ENCODE measurements at regions not wholly inside any gene's neighbourhood (a gene's known extent, or its start where the extent isn't known, plus 50 kb on each side); places are given as distances from the start of the nearest gene placed in this dataset.

GRCh38 chr13:79935121-79935520, 405.8 kb downstream of the SPRY2 start:
- no peak for TF ChIP-seq REST (IDR thresholded peaks at IDR 0.05; ENCODE audit: insufficient read depth in 1 of 2, low read depth in 2 of 2, low read length in 2 of 2)
- no peak for TF ChIP-seq SIN3A (IDR thresholded peaks at IDR 0.05; ENCODE audit: borderline replicate concordance, insufficient read depth, low read length)
- no peak for TF ChIP-seq TAF1 (IDR thresholded peaks at IDR 0.05; ENCODE audit: borderline replicate concordance, insufficient read depth, low read length)
- TF ChIP-seq POLR2AphosphoS5 (IDR thresholded peaks at IDR 0.05; ENCODE audit: low read depth, low read length): no peak
- no peak for TF ChIP-seq FOXP2 (optimal IDR thresholded peaks at IDR 0.05; ENCODE audit: borderline replicate concordance, extremely low read depth, extremely low read length, insufficient read depth)

DNA sequence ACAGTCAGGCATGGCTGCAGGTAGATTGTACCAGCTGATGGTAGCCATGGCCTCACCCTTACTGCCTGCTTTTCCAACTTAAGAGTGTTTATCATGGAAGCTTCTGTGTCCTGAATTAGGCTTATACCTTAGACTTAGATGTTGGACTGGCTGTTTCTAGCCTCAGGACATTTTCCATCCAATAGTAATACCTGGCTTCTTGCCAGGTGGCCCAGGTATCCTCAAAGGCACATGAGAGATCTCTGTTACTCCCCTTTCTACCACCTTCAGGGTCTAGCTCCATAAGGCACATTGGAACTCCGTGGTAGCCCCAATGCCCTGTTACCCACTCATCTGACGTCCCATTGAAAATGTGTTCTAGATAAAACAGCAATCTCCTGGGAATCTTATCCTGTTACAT, 407.5 kb downstream of the SPRY2 start:
- TF ChIP-seq FOXP2 (optimal IDR thresholded peaks at IDR 0.05; ENCODE audit: borderline replicate concordance, extremely low read depth, extremely low read length, insufficient read depth) (no peak), POLR2AphosphoS5 (IDR thresholded peaks at IDR 0.05; ENCODE audit: low read depth, low read length) (no peak), SIN3A (IDR thresholded peaks at IDR 0.05; ENCODE audit: borderline replicate concordance, insufficient read depth, low read length) (no peak), TAF1 (IDR thresholded peaks at IDR 0.05; ENCODE audit: borderline replicate concordance, insufficient read depth, low read length) (no peak)

DNA sequence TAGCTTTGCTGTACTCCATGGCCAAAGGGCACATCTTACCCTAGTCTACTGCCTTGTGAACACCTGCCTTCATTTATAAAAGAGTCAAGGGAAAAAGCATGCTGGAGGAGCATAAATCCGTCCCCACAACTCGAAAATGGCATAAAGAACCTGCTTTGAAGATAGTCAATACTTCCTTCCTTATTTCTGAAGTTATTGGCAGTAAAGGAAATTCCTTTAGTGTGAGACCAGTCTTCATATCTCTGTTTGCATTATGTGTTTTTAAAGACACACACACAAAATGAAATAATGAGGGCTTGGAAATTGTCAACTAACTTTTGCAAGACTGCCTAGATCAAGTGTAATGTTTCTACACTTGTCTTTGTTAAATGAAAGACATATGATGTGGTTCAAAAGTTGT, 408.4 kb downstream of the SPRY2 start:
- TF ChIP-seq SIN3A (IDR thresholded peaks at IDR 0.05; ENCODE audit: borderline replicate concordance, insufficient read depth, low read length) (no peak), FOXP2 (optimal IDR thresholded peaks at IDR 0.05; ENCODE audit: borderline replicate concordance, extremely low read depth, extremely low read length, insufficient read depth) (no peak), REST (IDR thresholded peaks at IDR 0.05; ENCODE audit: insufficient read depth in 1 of 2, low read depth in 2 of 2, low read length in 2 of 2) (no peak), POLR2AphosphoS5 (IDR thresholded peaks at IDR 0.05; ENCODE audit: low read depth, low read length) (no peak)

DNA sequence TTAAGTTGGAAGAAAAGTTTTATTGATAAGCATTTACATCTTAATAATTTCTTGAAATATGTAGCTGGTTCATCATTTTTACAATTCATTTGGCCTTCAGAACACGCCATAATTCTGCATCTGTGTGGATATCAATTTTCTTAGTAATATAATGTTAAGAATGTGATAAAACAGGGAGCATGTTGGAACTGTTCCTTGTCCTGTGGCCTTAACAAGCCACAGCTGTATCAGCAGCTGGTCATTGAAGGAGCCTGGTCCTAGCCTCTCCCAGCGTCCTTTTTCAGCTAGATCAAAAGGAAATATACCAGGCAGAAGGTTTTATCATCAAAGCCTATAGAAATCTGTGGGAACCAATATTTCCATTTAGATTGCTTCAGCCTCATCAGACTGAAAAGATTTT, 421.8 kb downstream of the SPRY2 start:
- TF ChIP-seq SIN3A (IDR thresholded peaks at IDR 0.05; ENCODE audit: borderline replicate concordance, insufficient read depth, low read length) (no peak), REST (IDR thresholded peaks at IDR 0.05; ENCODE audit: insufficient read depth in 1 of 2, low read depth in 2 of 2, low read length in 2 of 2) (no peak), POLR2AphosphoS5 (IDR thresholded peaks at IDR 0.05; ENCODE audit: low read depth, low read length) (no peak), TAF1 (IDR thresholded peaks at IDR 0.05; ENCODE audit: borderline replicate concordance, insufficient read depth, low read length) (no peak), FOXP2 (optimal IDR thresholded peaks at IDR 0.05; ENCODE audit: borderline replicate concordance, extremely low read depth, extremely low read length, insufficient read depth) (no peak)

GRCh38 chr13:79918620-79919019, 422.3 kb downstream of the SPRY2 start:
- no peak for TF ChIP-seq FOXP2 (optimal IDR thresholded peaks at IDR 0.05; ENCODE audit: borderline replicate concordance, extremely low read depth, extremely low read length, insufficient read depth)
- no peak for TF ChIP-seq REST (IDR thresholded peaks at IDR 0.05; ENCODE audit: insufficient read depth in 1 of 2, low read depth in 2 of 2, low read length in 2 of 2)
- no peak for TF ChIP-seq SIN3A (IDR thresholded peaks at IDR 0.05; ENCODE audit: borderline replicate concordance, insufficient read depth, low read length)
- no peak for TF ChIP-seq TAF1 (IDR thresholded peaks at IDR 0.05; ENCODE audit: borderline replicate concordance, insufficient read depth, low read length)
- TF ChIP-seq POLR2AphosphoS5 (IDR thresholded peaks at IDR 0.05; ENCODE audit: low read depth, low read length): no peak

Data from PFSK-1 (cell line).